Astrocyte (in vitro differentiated cells and primary cell): ENCODE measurements at regions not wholly inside any gene's neighbourhood (a gene's known extent, or its start where the extent isn't known, plus 50 kb on each side); places are given as distances from the start of the nearest gene placed in this dataset.

Experiments
- EZH2 ChIP-seq: IDR thresholded peaks from 2 replicates; pipeline ENCODE4 v1.6.1; 2012; ENCODE audit warnings: mild to moderate bottlenecking, low read length, inconsistent platforms; ENCODE audit not compliant: insufficient read depth
- TF ChIP-seq, protein P1 (sequence below): IDR thresholded peaks from 2 replicates; pipeline ENCODE4 v1.5.1; 2011; ENCODE audit warnings: low read depth, mild to moderate bottlenecking, inconsistent platforms, low read length, moderate library complexity; ENCODE audit not compliant: insufficient read depth

DNA sequence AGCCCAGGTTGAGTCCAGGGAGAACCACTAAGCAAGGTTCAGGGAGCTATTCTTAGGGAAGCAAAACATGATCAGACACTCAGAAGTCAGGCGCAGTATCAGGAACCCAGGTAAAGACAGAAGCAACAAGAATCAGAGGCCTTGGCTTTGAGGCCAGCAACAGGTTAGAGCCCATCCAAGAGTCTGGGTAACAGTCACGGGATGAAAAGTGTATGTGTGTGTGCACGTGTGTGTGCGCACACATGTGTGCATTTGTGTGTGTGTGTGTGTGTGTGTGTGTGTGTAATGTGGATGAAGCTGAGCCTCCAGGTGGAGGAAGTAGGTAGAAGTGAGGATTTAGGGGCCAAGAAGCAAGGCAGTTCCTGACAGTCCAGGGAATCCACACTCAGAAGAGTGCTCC, 63.1 kb downstream of the CCNA1 start:
- TF ChIP-seq, protein P1, sequence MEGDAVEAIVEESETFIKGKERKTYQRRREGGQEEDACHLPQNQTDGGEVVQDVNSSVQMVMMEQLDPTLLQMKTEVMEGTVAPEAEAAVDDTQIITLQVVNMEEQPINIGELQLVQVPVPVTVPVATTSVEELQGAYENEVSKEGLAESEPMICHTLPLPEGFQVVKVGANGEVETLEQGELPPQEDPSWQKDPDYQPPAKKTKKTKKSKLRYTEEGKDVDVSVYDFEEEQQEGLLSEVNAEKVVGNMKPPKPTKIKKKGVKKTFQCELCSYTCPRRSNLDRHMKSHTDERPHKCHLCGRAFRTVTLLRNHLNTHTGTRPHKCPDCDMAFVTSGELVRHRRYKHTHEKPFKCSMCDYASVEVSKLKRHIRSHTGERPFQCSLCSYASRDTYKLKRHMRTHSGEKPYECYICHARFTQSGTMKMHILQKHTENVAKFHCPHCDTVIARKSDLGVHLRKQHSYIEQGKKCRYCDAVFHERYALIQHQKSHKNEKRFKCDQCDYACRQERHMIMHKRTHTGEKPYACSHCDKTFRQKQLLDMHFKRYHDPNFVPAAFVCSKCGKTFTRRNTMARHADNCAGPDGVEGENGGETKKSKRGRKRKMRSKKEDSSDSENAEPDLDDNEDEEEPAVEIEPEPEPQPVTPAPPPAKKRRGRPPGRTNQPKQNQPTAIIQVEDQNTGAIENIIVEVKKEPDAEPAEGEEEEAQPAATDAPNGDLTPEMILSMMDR: no peak
- TF ChIP-seq EZH2: no peak
